SJCRH30 (cell line): ENCODE measurements at regions not wholly inside any gene's neighbourhood (a gene's known extent, or its start where the extent isn't known, plus 50 kb on each side); places are given as distances from the start of the nearest gene placed in this dataset.
"Not testable (repeated sequence)": the region's sequence is repeated elsewhere in the genome, so short reads cannot be mapped to it uniquely, and the experiment has no call there.

Experiments
- DNase-seq, 2 experiments: peaks; one replicate each; pipeline ENCODE4 v3.0.0-alpha.2; 2015 to 2020
- H3K27ac ChIP-seq: fragments of 250-450 bp; sonication (Bioruptor Pico); 2 replicates; pipeline ENCODE4 v1.5.1; 2020; ENCODE audit warnings: mild to moderate bottlenecking, moderate library complexity
- H3K27me3 ChIP-seq: fragments of 250-450 bp; sonication (Bioruptor Pico); 2 replicates; pipeline ENCODE4 v1.5.1; 2020; ENCODE audit warnings: mild to moderate bottlenecking, moderate library complexity
- H3K36me3 ChIP-seq: fragments of 250-450 bp; sonication (Bioruptor Pico); 2 replicates; pipeline ENCODE4 v1.5.1; 2020; ENCODE audit warnings: mild to moderate bottlenecking, moderate library complexity
- H3K4me1 ChIP-seq: fragments of 250-450 bp; sonication (Bioruptor Pico); 2 replicates; pipeline ENCODE4 v1.5.1; 2020; ENCODE audit warnings: mild to moderate bottlenecking, moderate library complexity
- H3K4me3 ChIP-seq: fragments of 250-450 bp; sonication (Bioruptor Pico); 2 replicates; pipeline ENCODE4 v1.5.1; 2020; ENCODE audit warnings: mild to moderate bottlenecking, moderate library complexity
- H3K9me3 ChIP-seq: fragments of 250-450 bp; sonication (Bioruptor Pico); replicated peaks from 2 replicates; pipeline ENCODE4 v1.5.1; 2020; ENCODE audit warnings: mild to moderate bottlenecking, moderate library complexity

DNA sequence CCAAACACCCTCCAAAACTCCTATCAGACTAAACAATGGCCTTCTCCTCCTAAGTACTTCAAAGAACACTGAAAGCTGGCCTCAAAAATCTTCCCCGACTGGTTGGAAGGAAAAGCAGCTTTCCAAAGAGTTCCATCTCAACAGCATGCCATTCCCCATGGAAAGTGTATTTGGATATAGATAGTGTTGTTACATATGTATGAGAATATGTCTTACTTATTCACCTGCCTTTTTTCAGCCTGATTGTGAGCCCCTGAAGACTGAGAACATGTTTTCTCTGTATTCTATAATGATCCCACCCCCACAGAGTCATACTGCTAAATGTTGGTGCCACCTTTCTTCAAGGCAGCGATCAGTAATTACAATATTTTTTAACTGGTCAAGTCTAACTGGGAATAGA, 185.4 kb upstream of the G2E3 start:
- Histone ChIP-seq H3K27me3 (no peaks in the 10 kb centered on the region), H3K4me1 (no peaks in the 10 kb centered on the region), H3K27ac (no peak overlapping the region), H3K9me3 (no peaks in the 10 kb centered on the region), H3K36me3 (no peaks in the 10 kb centered on the region), H3K4me3 (no peak overlapping the region)
- no peak for DNase-seq

DNA sequence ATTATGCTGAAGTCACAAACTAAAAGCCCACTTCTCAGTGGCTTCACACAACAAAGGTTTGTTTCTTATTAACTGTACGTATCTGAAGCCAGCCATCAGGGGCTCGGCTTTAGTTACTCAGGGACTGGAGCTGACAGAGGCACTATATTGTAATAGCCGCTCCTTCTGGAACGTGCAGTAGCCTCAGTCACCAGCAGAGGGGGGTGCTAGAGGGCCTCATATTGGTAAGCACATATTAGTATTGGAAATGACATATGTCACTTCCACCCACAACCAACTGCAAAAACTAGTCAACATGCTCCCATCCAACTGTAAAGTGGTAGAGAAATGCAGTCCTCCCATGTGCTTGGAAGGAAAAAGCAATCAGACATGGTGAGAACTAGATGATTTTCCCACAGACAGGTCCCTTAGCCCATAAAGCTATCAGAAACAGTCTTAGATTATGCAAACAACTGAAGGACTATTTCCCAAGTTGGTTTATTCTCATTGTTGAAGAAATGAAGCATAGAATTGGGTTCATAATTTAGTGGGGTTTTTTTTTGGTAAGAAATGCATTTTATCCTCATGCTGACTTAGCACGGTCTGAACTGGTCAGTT, 183.6 kb upstream of the G2E3 start:
- no peaks in the 10 kb centered on the region for H3K4me1 ChIP-seq
- no peak overlapping the region for H3K27ac ChIP-seq
- no peak overlapping the region for H3K4me3 ChIP-seq
- no peaks in the 10 kb centered on the region for H3K9me3 ChIP-seq
- no peaks in the 10 kb centered on the region for H3K27me3 ChIP-seq
- no peaks in the 10 kb centered on the region for H3K36me3 ChIP-seq
- DNase-seq, result peak; percentile 67 to 80

DNA sequence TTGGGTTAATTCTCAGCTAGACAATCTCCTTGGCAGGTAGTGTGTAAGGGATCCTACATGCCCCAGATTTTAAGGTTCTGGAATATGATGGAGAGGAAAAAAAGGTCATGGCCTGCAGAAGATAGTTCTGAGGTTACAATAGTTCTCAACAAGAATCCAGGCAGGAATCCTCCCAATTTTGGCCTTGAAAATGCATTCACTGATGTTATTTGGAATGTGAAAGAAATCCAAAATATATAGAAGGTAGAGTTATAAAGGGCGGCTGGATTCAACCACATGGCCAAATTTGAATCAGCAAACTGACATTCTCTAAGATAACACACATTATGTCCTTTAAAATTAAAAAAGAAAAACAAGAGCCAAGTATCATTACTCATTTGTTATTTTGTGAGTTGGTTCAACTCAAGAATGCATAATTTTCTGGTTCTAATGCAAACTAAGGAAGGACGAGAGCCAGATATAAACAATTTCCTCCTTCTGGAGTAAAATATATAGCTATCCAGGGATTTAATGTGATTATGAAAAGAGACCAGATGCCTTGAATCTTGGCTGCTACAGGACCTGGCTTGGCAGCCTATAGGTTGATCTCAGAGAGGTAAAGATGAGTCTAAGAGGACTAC, 177.0 kb upstream of the G2E3 start:
- Histone ChIP-seq H3K27ac (no peak overlapping the region), H3K36me3 (no peaks in the 10 kb centered on the region), H3K9me3 (no peaks in the 10 kb centered on the region), H3K27me3 (no peaks in the 10 kb centered on the region), H3K4me1 (peaks cover 9% of the 10 kb centered on the region), H3K4me3 (no peak overlapping the region)
- DNase-seq, result no peak

DNA sequence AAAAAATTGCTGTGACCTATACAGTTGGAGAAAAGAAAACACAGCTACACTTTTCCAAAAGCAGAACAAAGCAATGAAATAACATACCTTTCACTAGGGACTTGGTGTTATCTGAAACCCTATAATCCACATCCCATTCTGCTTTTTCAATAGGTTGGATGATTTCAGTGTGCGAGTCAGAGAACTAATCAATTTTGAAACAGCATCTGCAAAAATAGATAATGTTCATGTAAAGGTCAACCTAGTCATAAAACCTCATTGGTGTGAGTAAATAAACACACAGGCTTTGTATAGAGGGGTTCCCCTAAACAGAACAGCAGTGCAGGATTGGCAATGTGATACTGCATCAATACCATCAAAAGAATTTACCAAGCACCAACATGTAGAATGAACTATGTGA, 173.0 kb upstream of the G2E3 start:
- no peaks in the 10 kb centered on the region for H3K9me3 ChIP-seq
- peak in 1 of 2 experiments; percentile 24 for DNase-seq
- no peaks in the 10 kb centered on the region for H3K36me3 ChIP-seq
- no peak overlapping the region for H3K4me3 ChIP-seq
- no peak overlapping the region for H3K27ac ChIP-seq
- H3K4me1 ChIP-seq, result peaks cover 20% of the 10 kb centered on the region
- H3K27me3 ChIP-seq, result no peaks in the 10 kb centered on the region

DNA sequence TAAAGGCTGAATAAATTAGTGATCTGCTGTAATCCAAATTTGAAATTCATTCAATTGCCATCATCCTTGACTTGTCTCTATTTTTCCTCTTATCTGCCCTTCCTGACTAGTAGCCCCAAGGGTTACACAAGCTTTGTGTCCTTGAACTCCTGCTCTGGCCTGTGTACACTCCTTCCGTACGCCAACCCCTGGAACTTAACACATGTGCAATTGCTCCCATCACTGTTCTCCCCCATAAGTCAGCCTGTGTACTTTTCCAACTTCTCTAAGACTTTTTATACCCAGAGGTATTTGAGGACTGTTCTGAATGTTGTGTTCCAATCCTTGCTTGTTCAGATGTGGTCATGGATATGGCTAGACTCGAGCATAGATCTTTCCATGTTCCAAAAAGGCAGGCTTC, 171.1 kb upstream of the G2E3 start:
- Histone ChIP-seq H3K27me3 (no peaks in the 10 kb centered on the region), H3K27ac (no peak overlapping the region), H3K36me3 (no peaks in the 10 kb centered on the region), H3K4me1 (peaks cover 20% of the 10 kb centered on the region), H3K4me3 (no peak overlapping the region), H3K9me3 (no peaks in the 10 kb centered on the region)
- no peak for DNase-seq

DNA sequence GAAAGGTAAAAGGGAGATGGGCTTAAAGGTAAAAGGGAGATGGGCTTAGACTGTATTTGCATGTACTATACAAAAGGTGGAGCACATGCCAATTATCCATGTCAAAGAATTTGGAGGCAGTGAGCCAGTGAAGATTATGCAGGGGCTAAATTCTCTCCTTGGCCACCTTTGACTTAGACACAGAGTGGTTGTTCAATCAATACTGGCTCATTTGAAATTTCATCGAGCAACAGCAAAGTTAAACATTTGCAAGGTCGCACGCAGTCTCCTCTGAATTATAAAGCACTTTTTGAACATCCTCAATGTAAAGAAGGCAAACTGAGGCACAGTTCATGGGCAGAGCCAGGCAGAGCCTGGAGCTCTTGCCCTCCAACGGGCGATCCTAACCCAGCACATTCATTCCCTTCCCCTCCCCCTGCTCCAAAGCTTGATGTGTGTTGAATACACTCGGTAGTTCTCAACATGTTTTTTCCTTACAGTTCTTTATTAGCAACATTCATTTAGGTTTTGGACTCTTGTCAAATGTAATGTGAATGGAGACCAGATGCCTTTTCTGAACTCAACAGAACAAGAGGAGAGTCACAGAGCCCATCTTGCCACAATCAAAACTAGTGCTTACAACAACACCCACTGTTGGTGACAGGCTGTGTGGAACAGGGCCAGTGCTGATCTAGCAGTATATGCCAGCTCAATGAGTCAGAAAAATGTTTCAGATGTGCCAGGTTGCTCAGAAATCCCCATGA, 169.7 kb upstream of the G2E3 start:
- no peaks in the 10 kb centered on the region for H3K9me3 ChIP-seq
- H3K4me3 ChIP-seq, result no peak overlapping the region
- H3K36me3 ChIP-seq, result no peaks in the 10 kb centered on the region
- no peak for DNase-seq
- H3K27me3 ChIP-seq, result no peaks in the 10 kb centered on the region
- no peak overlapping the region for H3K27ac ChIP-seq
- peaks cover 34% of the 10 kb centered on the region for H3K4me1 ChIP-seq

DNA sequence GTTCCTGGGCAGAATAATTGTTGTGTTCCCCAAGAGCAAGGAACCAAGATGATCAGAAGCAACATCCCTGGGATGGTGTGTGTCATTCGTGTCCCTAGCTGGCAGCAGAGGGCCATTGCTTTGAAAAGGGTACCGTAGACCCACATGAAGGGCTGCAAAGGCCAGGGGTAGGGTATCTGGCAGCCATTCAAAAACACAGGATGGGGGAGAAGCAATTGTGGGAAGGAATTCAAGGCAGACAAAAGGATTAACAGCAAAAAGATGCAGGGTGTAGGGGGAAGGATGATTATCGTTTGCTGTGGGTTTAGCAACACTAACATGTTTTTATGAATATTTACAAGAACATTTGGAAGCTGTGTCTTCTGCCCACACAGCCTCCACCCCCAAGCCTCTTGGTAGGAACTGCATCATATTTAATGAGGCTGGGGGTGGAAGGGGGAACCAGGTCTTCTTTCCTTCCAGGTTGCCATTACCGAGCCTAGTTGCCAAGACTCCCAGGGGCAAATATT, 169.0 kb upstream of the G2E3 start:
- H3K4me1 ChIP-seq, result peaks cover 40% of the 10 kb centered on the region
- no peaks in the 10 kb centered on the region for H3K9me3 ChIP-seq
- no peak overlapping the region for H3K4me3 ChIP-seq
- no peaks in the 10 kb centered on the region for H3K36me3 ChIP-seq
- H3K27me3 ChIP-seq, result no peaks in the 10 kb centered on the region
- H3K27ac ChIP-seq, result no peak overlapping the region
- DNase-seq, result peak in 1 of 2 experiments; percentile 21

DNA sequence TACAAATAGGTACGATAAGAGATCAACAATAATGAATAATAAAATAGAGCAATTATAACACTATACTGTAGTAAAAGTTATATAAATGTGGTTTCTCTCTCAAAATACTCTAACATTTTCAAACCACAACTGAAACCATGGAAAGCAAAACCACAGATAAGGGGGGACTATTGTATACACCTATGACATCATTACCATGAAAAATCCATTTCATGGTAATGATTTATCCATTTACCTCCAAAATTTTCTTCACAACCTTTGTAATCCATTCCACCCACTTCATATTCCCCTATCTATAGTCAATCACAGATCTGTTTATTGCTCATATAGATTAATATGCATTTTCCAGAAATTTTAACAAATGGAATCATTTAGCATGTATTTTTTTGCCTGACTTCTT, 163.9 kb upstream of the G2E3 start:
- H3K9me3 ChIP-seq, result no peaks in the 10 kb centered on the region
- H3K27me3 ChIP-seq, result no peaks in the 10 kb centered on the region
- DNase-seq, result peak in 1 of 2 experiments; percentile 89
- H3K36me3 ChIP-seq, result no peaks in the 10 kb centered on the region
- no peak overlapping the region for H3K4me3 ChIP-seq
- H3K27ac ChIP-seq, result peak overlapping the region; percentile 97
- peaks cover 49% of the 10 kb centered on the region for H3K4me1 ChIP-seq

DNA sequence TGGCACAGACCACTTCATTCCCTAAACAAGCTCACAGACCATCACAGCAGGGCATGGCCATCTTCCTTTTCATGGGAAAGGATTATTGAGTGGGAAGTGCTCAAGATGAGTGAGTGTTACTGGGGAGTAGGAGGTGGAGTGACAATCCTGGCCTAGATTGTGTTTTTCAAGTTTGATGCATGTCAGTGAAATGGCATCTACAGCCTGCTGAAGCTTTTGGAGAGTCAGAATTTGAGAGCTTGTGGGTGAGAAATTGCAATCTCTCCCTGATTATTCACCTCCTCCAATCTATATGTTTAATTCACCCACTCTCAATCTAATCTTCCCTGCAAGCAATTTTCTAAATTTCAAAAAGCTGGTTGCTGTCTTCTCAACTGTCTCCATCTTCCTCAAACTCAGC, 156.1 kb upstream of the G2E3 start:
- Histone ChIP-seq H3K27me3 (no peaks in the 10 kb centered on the region), H3K27ac (no peak overlapping the region), H3K36me3 (no peaks in the 10 kb centered on the region), H3K4me3 (no peak overlapping the region), H3K4me1 (no peaks in the 10 kb centered on the region), H3K9me3 (no peaks in the 10 kb centered on the region)
- DNase-seq, result no peak

DNA sequence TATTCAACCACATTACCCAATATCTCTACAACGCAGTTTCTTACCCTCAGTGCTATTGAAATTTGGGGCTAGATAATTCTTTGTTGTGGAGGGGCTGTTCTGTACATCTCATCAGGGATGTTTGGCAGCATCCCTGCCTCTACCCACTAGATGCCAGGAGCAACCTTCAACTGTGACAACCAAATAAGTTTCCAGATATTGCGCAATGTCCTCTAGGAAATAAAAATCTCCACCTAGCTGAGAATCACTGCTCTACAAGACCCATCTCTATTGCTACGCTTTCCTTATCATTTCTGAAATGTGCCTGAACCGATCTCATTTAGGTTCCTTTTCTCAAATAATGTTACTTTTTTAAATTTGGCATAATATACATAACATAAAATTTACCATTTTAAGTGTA, 155.2 kb upstream of the G2E3 start:
- DNase-seq, result no peak
- Histone ChIP-seq H3K36me3 (no peaks in the 10 kb centered on the region), H3K4me1 (no peaks in the 10 kb centered on the region), H3K27ac (no peak overlapping the region), H3K27me3 (no peaks in the 10 kb centered on the region), H3K4me3 (no peak overlapping the region), H3K9me3 (no peaks in the 10 kb centered on the region)

DNA sequence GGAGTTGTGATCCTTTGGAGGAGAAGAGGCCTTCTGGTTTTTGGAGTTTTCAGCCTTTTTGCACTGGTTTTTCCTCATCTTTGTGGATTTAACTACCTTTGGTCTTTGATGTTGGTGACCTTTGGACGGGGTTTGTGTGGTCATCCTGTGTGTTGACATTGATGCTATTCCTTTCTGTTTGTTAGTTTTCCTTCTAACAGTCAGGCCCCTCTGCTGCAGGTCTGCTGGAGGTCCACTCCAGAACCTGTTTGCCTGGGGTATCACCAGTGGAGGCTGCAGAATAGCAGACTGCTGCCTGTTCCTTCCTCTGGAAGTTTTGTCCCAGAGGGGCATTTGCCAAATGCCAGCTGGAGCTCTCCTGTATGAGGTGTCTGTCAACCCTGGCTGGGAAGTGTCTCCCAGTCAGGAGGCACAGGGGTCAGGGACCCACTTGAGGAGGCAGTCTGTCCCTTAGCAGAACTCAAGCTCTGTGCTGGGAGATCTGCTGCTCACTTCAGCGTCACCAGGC, 149.4 kb upstream of the G2E3 start:
- not testable (repeated sequence) for H3K36me3 ChIP-seq, H3K27ac ChIP-seq, H3K4me3 ChIP-seq, H3K4me1 ChIP-seq, H3K9me3 ChIP-seq, DNase-seq, H3K27me3 ChIP-seq

DNA sequence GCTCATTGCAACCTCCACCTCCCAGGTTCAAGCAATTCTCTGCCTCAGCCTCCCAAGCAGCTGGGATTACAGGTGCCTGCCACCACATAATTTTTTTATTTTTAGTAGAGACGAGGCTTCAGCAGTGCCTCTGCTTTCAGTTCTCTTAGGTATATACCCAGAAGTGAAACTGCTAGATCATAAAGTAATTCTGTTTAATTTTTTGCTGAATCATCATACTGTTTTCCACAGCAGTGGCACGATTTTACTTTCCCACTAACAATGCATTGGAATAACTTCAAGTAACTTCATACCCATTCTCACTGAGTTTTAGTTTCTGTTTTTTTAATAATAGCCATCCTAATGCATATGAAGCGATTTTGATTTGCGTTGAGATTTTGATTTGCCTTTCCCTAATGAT, 148.0 kb upstream of the G2E3 start:
- H3K4me1 ChIP-seq, result no peaks in the 10 kb centered on the region
- no peaks in the 10 kb centered on the region for H3K9me3 ChIP-seq
- H3K27me3 ChIP-seq, result no peaks in the 10 kb centered on the region
- no peaks in the 10 kb centered on the region for H3K36me3 ChIP-seq
- no peak overlapping the region for H3K27ac ChIP-seq
- no peak for DNase-seq
- no peak overlapping the region for H3K4me3 ChIP-seq

DNA sequence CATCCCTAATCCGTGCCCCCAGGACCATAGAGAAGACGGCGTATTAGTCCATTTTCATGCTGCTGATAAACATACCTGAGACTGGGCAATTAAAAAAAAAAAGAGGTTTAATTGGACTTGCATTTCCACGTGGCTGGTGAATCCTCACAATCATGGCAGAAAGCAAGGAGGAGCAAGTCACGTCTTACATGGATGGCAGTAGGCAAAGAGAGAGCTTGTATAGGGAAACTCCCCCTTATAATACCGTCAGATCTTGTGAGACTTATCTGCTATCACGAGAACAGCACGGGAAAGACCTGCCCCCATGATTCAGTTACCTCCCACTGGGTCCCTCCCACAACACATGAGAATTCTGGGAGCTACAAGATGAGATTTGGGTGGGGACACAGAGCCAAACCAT, 145.8 kb upstream of the G2E3 start:
- not testable (repeated sequence) for H3K4me3 ChIP-seq, H3K36me3 ChIP-seq, H3K9me3 ChIP-seq, H3K4me1 ChIP-seq, DNase-seq, H3K27ac ChIP-seq, H3K27me3 ChIP-seq

DNA sequence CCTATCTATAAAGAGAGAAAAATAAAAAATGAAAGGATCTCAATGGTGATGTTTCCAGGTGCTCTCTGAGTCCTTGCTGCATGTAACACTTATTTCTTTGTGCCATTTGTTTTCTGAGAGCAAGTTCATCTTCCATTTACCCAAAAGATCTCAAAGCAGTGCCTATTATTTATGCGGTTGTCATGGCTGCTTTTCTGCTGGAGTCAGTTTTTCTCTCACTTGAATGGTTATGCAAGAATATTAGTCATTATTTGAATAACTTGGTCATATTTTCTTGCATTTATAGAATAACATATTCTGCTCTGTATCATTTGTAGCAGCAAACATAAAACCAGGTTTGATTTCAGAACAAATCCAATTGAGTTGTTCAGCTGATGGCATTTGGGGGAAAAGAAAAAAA, 141.8 kb upstream of the G2E3 start:
- no peaks in the 10 kb centered on the region for H3K9me3 ChIP-seq
- no peak overlapping the region for H3K4me3 ChIP-seq
- no peak overlapping the region for H3K27ac ChIP-seq
- no peaks in the 10 kb centered on the region for H3K36me3 ChIP-seq
- no peak for DNase-seq
- H3K4me1 ChIP-seq, result no peaks in the 10 kb centered on the region
- H3K27me3 ChIP-seq, result no peaks in the 10 kb centered on the region

DNA sequence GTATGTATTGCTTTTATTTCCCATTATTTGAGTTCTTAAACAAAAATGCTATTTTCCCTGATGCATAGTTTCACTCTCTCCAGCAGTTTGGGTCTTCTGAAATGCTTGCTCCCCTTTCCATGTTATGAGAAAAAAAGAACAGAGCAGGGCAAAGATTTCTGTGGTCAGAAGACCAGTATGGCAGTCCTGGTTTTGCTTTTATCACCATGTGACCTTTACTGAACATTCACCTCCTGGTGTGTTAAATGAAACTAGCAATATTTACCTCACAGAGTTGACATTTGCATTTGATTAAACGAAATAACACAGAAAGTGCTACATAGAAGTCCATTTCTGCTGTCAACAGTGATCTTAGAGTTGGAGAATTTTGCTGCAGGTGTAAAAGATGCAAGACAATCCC, 141.0 kb upstream of the G2E3 start:
- DNase-seq, result no peak
- H3K27ac ChIP-seq, result no peak overlapping the region
- H3K4me1 ChIP-seq, result no peaks in the 10 kb centered on the region
- H3K4me3 ChIP-seq, result no peak overlapping the region
- H3K36me3 ChIP-seq, result no peaks in the 10 kb centered on the region
- no peaks in the 10 kb centered on the region for H3K27me3 ChIP-seq
- no peaks in the 10 kb centered on the region for H3K9me3 ChIP-seq
